ENCODE measurements at regions not wholly inside any gene's neighbourhood (a gene's known extent, or its start where the extent isn't known, plus 50 kb on each side); places are given as distances from the start of the nearest gene placed in this dataset.
"Not testable (repeated sequence)": the region's sequence is repeated elsewhere in the genome, so short reads cannot be mapped to it uniquely, and the experiment has no call there.

DNA sequence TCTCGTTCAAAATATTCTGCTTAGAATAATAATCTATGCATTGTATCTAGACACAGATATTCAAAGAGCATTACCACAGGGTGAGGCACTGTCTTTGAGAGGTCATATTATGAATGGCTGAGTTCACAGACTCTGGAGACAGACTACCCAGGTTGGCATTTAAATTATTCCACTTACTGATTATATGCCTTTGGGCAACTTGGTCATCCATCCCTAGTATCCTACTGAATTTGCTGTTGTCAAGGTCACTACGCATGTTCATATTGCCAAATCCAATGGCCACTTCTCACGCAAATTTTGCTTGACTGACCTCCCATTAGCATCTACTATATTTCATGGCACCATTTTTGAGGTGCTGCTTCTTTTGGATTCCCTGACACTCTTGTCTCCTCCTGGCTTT, 498.6 kb upstream of the TLE4 start:
- DNase-seq (ENCODE audit: low read depth), result peak; percentile 90

DNA sequence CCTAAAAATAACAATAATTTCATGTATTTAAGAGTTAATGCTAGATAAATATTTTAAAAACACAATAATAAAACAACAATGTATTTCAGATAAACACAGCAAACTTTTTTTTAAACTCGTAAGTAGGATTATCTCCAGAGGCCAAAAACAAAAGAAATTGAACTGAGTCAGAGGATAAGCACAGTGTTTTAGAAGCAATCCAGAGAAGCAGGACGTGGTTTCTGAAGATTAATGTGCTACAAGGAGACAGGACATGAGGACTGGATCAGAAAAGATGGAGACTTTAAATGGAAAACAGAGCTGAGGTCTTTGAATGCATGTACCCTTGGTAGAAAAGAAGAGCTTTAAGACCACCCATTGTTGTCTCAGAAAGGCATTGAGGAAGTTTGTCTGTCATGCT, 491.2 kb upstream of the TLE4 start:
- DNase-seq (ENCODE audit: low read depth), result peak; percentile 67

DNA sequence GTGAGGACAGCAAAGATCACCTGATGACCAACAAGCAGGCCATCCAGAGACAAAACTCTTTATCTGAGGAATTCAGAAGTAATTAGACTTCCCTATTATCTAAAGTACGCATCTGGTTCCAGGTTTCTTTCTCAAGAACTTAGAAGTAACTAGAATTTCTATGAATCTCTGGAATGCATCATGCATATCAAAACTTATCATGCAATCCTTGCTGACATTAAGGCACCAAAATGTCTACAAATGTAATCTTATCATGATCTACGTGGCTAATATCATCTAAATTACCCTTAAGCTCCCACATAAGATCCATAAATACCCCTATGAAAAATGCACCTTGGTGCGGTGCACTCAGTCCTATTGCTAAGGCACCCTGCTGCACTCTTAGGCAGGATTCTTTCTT, 488.1 kb upstream of the TLE4 start:
- DNase-seq (ENCODE audit: low read depth), result no peak

DNA sequence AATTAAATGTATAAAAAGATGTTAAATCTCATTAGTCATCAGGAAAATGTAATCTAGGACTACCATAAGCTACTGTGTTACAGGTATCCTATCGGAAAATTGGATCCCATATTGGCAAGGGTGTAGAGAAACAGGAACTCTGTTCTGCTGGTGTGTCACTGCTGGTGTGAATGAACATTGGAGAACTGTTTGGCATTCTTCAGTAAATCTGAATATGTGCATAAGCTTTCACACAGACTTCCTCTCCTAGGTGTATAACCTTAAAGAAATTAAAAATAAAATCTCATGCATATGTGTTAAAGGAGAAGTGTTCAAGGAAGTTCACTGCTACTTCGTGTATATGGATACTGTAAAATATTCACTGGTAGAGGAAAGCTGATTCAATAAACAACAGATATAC, 484.6 kb upstream of the TLE4 start:
- no peak for DNase-seq (ENCODE audit: low read depth)

DNA sequence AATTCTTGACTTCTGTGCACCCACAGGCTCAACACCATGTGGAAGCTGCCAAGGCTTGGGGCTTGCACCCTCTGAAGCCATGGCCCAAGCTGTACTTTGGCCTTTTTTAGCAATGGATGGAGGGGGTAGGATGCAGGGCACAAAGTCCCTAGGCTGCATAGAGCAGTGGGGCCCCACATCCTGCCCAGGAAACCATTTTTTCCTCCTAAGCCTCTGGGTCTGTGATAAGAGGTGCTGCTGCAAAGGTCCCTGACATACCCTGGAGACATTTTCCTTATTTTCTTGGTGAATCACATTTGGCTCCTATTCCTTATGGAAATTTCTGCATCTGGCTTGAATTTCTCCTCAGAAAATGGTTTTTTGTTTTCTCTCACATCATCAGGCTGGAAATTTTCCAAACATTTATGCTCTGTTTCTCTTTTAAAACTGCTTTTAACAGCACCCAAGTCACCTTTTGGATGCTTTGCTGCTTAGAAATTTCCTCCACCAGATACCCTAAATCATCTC, 482.7 kb upstream of the TLE4 start:
- peak; percentile 43 for DNase-seq (ENCODE audit: low read depth)

DNA sequence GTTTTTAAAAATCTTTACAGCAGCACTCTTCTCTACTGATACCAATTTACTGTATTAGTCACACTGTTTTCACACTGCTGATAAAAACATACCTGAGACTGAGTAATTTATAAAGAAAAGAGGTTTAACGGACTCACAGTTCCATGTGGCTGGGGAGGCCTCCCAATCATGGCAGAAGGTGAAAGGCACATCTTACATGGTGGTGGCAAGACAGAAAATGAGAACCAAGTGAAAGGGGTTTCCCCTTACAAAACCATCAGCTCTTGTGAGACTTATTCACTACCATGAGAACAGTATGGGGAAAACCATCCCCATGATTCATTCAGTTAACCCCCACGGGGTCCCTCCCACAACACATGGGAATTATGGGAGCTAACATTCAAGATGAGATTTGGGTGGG, 481.9 kb upstream of the TLE4 start:
- peak; percentile 16 for DNase-seq (ENCODE audit: low read depth)

DNA sequence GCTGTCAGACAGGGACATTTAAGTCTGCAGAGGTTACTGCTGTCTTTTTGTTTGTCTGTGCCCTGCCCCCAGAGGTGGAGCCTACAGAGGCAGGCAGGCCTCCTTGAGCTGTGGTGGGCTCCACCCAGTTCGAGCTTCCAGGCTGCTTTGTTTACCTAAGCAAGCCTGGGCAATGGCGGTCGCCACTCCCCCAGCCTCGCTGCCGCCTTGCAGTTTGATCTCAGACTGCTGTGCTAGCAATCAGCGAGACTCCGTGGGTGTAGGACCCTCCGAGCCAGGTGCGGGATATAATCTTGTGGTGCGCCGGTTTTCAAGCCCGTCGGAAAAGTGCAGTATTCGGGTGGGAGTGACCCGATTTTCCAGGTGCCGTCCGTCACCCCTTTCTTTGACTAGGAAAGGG, 468.5 kb upstream of the TLE4 start:
- DNase-seq (ENCODE audit: low read depth), result not testable (repeated sequence)

DNA sequence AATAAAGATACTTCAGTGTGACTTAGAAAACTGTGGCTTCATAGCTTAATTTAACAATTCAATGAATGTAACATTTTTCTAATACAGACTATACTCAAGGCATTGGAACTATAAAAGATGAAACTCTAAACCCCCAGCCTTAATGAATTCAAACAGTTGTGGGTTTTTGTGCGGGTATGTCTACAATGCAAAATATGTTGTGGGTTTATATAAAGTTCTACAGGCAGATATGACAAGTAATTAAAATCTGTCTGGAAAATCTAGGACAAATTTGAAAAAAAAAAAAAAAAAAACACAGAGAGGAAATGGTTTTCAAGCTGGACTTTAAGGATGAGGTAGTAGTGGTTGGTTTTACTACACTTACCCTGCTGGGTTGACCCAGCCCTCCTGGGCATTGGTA, 467.5 kb upstream of the TLE4 start:
- peak; percentile 91 for DNase-seq (ENCODE audit: low read depth)

DNA sequence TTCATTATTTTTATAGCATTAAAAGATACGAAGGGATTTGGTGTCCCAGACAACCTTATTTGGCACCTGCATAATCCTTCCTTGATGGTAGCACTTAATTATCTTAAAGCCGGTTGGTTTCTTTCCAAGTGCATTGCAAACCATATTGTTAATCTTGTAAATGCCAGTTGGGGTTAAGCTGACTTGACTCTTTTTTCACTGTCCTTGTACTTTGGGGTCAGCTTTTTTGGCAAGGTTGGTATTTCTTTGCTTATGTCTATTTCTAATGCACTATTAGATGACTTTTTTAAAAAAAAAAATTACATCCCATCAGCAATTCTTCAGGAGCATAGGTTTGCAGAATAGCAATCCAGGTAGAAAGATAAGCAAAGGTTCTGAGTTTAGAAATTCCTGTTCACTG, 466.8 kb upstream of the TLE4 start:
- DNase-seq (ENCODE audit: low read depth), result peak; percentile 50

DNA sequence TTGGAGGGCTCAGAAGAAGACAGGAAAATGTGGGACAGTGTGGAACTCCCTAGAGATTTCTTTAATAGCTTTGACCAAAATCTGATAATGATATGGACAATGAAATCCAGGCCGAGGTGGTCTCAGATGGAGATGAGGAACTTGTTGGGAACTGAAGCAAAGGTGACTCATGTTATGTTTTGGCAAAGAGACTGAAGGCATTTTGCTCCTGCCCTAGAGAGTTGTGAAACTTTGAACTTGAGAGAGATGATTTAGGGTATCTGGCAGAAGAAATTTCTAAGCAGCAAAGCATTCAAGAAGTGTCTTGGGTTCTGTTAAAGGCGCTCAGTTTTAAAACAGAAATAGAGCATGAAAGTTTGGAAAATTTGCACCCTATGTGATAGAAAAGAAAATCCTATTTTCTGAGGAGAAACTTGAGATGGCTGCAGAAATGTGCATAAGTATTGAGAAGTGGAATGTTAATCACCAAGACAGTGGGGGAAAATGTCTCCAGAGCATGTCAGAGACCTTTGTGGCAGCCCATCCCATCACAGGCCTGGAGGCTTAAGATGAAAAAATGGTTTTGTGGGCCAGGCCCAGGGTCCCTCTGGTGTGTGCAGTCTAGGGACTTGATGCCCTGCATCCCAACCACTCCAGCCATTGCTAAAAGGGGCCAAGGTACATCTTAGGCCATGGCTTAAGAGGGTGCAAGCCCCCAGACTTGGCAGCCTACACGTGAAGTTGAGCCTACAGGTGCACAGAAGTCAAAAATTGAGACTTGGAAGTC, 463.7 kb upstream of the TLE4 start:
- DNase-seq (ENCODE audit: low read depth), result no peak

DNA sequence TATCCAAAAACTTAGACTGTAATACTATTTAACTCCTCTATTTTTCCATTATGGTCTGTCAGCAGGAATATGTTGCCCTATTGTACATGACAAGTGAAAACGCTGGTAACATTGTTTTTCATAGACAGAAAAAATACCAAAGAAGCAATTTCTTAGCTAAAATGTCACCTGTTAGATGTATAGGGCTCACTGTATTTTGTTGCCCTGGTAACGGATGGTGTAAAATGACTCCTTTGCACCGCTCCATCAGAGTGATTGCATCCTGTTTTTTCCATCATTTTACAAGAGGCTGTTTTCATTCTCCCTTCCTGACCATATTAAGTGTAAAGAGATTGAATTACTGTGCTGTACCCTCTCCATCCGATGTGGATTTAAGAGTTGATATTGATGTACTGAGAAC, 460.1 kb upstream of the TLE4 start:
- DNase-seq (ENCODE audit: low read depth), result no peak

DNA sequence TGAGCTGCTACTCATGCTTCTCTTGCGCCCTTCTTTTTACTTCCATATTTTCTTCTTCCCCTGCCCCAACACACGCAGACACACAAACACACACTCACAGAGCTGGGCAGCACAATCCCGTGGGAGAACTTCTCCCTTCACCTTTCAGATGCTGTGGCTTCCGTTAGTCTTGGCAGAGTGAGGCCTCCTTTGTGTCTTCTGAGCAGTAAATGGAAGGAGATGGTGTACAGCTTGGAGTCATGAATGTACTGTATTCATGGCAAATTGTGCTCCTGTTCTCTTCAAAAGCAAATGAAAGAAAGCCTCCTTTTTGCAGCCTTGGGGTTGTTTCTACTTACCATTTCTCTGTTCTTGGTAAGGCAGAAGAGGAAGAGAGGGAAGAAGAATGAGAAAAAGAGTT, 456.6 kb upstream of the TLE4 start:
- DNase-seq (ENCODE audit: low read depth), result no peak

DNA sequence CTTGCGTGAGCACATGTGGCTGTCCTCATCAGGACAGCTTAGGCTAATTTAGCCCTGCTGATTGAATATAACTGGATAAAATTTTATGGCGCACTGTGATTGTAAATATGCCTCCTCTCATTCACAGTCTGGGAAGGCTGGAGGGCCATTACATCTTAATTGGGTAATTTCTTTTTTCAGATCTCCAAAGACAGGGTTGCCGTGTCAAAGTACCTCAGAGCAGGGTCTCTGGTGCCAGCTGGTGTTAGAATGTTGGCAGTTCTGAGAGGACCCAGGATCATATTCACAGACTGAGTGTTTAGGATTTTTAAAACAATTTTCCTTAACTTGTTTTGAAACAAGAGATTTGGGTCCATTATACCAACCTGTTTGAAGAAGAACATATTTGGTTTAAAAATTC, 455.7 kb upstream of the TLE4 start:
- DNase-seq (ENCODE audit: low read depth), result no peak

DNA sequence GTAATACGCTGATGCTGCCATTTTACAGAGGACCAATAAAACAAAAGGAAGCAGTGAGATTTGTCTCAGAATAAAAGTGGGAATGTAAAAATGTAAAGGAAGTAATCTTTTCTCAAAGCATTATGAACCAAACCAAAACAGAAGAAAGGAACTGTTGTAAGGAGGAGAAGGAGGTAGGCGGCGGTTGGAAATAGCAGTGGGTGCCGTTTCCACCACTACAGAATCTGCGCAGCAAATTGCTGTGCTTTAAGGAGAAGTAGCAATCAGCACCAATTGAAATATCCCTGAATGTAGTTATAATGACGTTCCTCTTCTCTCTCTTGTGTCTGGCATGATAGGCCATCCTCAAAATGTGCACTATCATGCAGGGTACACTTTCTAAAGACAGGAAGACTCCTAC, 455.1 kb upstream of the TLE4 start:
- no peak for DNase-seq (ENCODE audit: low read depth)

DNA sequence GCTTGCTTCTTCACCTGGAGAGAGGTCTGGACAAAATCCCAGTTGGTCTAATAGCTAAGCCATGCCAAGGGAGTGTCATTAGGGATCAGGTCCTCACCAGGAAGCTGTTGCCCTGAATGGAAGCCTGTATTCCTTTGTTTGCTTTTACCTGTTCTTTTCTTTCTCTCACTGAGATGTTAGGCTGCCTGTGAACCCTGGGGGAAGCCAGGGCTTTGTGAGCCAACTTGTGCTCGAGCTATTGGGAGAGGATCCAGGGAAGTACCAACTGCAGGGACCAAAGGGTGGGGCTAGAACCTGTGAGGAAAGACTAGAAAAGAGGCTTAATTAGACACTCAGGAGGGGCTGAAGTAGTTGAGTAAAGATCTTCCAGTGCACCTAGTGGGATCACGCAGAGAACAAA, 451.2 kb upstream of the TLE4 start:
- DNase-seq (ENCODE audit: low read depth), result peak; percentile 59

DNA sequence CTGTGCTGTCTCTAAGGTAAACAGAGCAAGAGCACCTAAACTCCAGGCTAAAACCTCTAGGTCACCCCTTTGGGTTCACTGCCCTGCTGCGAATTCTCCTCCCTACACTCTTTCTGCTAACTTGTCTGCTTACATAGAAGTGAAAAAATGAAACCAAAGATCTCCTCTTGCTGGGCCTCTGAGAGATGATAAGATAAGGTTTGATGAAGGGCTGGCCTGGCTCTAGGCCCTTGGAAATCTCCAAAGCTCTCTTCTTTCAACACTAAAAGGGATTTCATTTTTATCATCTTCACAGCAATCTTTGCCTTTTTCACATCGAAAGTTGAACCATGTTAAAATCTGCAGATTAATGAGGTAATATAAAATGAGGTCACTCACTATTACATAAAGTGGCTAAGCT, 450.8 kb upstream of the TLE4 start:
- DNase-seq (ENCODE audit: low read depth), result peak; percentile 54

DNA sequence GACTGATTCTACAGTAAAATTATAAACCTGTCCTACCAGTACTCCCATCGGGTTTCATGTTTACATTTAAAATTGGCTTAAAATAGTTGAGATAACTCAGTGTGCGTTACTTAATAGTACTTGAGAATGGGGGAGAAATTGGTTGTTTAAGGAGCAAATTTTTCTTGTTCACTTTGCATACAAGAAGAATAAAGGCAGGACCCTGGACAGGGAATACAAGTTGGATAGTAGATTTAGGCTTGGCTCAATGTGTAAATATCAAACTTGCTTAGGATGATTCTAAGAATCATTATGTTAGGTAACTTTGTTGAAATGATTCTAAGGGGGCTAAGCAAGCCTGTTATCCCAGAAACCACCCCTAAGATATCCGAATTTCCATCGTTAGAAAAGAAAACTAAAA, 448.4 kb upstream of the TLE4 start:
- DNase-seq (ENCODE audit: low read depth), result peak; percentile 50

DNA sequence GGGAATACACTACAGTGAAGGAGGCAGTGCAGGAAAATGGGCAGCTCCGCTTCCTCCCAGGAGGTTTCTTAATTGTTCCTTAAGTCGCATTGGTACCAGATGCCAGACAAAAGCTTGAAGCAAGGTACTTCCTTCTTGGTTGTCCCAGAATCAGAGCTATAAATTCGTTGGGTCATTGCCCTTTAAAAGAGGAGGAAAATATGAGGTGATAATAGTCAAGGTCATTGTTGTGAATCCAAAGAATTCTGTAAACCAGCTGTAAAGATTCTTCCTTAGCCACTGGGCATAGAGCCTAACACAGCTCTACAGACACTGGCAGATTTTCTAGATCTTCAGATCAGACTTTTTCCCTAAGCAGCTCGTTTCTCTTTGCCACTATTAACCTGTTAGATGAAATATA, 444.1 kb upstream of the TLE4 start:
- DNase-seq (ENCODE audit: low read depth), result peak; percentile 58

DNA sequence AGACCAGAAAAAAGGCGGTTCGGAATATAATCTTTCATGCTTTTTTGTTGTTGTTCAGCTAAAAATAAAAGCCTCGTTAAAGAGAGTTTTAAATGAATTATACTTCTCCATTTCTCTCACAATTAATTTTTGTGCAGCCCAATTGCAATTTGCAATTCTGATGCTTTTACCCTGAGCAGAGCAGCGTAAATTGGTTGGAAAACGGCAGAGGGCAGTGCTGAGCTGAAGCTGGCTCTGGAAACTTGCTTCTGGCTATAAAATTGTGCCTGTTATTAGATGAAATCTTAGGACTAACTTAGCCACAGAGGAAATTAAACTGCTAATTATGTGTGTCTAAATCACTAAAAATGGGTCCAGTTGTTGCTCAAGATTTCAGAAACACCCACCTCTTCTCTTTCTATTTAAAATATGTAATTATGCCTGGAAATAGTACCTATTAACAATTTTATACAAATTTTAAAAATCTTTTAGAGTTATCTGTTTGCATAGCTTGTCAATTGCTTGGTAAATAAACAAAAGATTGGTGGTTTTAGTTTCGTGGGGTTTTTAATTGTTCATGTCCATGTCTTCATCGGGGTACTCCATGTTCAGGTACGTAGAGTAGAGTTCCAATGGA, 441.8 kb upstream of the TLE4 start:
- DNase-seq (ENCODE audit: low read depth), result peak; percentile 78

DNA sequence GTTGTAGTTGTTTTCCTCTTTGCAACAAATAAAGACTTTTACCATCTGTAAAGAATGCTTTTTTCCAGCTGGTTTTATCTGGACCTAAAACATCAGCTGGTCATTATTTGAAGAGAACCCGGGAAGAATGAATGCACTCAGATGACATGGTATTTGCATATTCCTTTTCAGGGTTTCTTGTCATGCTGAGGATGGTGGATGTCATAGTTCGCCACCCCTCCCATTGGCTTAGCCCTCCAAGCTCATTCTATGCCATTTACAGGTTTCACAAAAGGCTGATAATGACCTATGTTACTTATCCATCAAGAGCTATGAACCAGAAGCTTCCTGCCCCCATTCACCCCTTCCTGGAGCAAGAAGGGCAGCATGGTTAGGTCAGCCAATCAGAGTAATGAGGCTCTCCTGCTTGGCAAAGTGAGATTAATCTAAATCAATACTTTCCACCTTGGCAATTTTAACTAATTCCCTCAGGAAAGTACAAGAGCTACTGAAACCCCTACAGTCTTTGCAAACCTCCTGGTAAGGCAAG, 440.5 kb upstream of the TLE4 start:
- no peak for DNase-seq (ENCODE audit: low read depth)

DNA sequence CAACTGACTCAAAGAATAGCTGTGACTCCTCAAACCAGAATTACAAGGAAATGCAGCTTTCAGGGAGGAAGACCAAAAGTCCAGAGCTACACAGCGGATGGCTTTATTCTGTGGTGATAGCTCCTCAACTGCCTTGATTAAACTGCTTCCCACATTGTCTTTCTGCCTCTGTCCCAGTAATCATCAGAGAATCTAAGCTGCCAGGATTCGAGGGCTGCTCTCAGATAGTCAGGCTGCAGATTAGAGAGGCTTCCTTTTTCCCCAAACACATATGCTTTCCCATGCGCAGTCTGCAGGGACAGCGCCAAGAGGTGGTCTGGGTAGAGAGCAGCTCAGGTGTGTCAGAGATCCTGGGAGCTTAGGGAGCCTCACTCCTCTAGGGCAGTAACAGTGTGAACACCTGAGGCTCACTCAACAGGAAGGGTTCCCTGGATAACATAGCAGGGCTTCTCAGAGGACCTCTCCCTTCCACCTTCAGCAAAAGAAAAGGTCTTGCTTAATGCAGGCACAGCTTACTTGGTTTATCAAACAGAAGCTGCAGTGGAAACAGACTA, 439.9 kb upstream of the TLE4 start:
- no peak for DNase-seq (ENCODE audit: low read depth)

DNA sequence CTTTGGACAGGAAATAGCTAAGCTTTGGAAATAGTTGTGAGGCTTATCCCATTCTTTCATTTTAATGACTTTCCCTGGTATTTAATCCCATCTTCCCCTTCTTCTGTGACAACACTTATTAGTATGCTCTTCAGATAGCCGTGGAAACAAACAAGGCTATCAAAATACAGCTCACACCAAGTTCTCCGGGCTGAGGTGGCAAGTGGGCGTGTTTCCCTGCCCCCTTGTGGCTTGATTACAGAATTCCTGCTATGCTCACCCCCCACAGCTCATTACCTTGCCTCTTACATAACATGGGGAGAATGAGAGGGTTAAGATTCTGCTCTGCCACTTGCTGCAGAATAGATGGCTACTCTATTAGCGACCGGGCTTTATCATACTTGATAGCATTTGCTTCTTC, 437.1 kb upstream of the TLE4 start:
- DNase-seq (ENCODE audit: low read depth), result peak; percentile 91

All from M059J (cell line).